ENCODE measurements at regions not wholly inside any gene's neighbourhood (a gene's known extent, or its start where the extent isn't known, plus 50 kb on each side); places are given as distances from the start of the nearest gene placed in this dataset.

DNA sequence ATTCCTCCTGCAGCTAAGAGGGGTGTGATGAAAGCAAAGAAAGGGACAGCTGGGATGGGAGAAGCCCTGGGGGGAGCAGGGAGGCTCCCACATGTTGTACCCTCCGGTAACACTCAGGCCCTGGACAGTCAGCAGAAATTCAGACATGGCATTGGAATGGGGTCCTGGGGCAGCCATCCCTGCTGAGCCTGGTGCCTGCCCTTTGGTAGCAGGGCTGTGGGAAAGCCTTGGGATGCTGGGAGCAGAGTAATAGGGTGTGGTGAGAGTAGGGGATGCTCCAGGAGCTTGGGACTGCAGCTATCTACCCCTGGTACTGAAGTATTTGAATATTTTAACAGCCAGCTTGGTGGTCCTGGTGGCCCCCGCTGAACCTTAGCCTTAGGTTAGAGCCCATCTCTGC is 56.8 kb downstream of the FAM241B start:
- intact Hi-C loops (cut with DNase I): no loop called here
- peak in 1 of 4 donors; percentile 9 for ATAC-seq
- Histone ChIP-seq H3K4me1 (peaks cover 19% of the 10 kb centered on the region), H3K36me3 (ENCODE audit: insufficient read depth in 1 of 2, low read depth in 1 of 2) (no peaks in the 10 kb centered on the region), H3K9me3 (no peaks in the 10 kb centered on the region), H3K4me3 (no peak overlapping the region), H3K27ac (peak overlapping the region; percentile 23), H3K27me3 (ENCODE audit: insufficient read depth in 3 of 3, low read length in 2 of 3) (no peaks in the 10 kb centered on the region)
- 65 to 84% (median 73%) methylated on average over 2 of the region's 2 CpGs for WGBS, 3 donors
- DNase-seq: no peak
- no peak for TF ChIP-seq CTCF (IDR thresholded peaks at IDR 0.05)

- H3K36me3 ChIP-seq (ENCODE audit: insufficient read depth in 1 of 2, low read depth in 1 of 2): no peaks in the 10 kb centered on the region
- WGBS, 3 donors: 23 to 35% (median 29%) methylated on average over 2 of the region's 2 CpGs
- H3K27me3 ChIP-seq (ENCODE audit: insufficient read depth in 3 of 3, low read length in 2 of 3): no peaks in the 10 kb centered on the region
- DNase-seq (no peak), ATAC-seq (peak in 1 of 4 donors; percentile 52)
- no peaks in the 10 kb centered on the region for H3K9me3 ChIP-seq
- intact Hi-C loops (cut with DNase I): no loop called here
- no peak overlapping the region for H3K27ac ChIP-seq
- TF ChIP-seq CTCF (IDR thresholded peaks at IDR 0.05): no peak
- H3K4me1 ChIP-seq: peaks cover 19% of the 10 kb centered on the region
- H3K4me3 ChIP-seq: no peak overlapping the region
Measured at GRCh38 chr10:69687426-69687825, 57.4 kb downstream of the FAM241B start.

DNA sequence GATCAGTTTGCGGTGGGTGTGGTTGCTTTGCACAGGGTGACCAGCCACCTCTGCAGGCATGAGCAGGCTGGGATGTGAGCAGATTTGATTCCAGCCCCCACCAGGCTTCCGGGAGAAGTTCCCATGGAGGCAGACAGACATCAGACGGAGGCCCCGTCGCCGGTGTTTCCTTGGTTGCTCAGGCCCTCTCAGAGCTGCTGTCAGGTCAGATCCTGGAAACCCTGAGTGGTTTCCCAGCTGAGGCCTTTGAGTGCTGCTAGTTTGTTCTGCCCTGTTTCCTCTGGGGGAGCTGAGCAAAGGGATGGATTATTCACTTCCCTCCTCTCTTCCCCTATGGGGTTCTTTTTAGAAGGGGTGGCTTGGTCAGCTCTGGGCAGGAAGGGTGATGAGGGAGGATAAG is 62.2 kb downstream of the FAM241B start:
- Histone ChIP-seq H3K4me1 (no peaks in the 10 kb centered on the region), H3K4me3 (no peak overlapping the region), H3K27ac (no peak overlapping the region), H3K27me3 (ENCODE audit: insufficient read depth in 3 of 3, low read length in 2 of 3) (no peaks in the 10 kb centered on the region), H3K9me3 (no peaks in the 10 kb centered on the region), H3K36me3 (ENCODE audit: insufficient read depth in 1 of 2, low read depth in 1 of 2) (no peaks in the 10 kb centered on the region)
- TF ChIP-seq CTCF (IDR thresholded peaks at IDR 0.05): no peak
- 68 to 85% (median 74%) methylated on average over 6 of the region's 6 CpGs for WGBS, 3 donors
- intact Hi-C loops (cut with DNase I): no loop called here
- ATAC-seq (no peak), DNase-seq (no peak)

DNA sequence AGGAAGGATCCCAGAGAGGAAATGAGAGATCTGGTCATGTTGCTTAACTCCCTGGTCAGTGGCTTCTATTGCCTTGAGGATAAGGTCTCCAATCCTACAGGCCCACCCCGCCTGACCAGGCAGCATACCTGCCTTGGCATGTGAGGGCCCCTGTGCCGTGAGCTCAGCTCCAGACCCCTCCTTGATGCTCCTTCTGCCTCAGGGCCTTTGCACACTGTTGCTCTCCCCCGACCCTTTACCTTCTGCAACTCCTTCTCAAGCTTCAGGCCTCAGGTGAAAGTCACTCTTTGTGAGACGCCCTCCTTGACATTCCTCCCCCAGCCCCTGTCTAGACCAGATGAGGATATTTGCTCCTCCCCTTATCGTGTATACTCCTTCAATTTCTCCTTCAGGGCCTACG is 62.8 kb downstream of the FAM241B start:
- ATAC-seq (no peak), DNase-seq (no peak)
- H3K27ac ChIP-seq: no peak overlapping the region
- no peaks in the 10 kb centered on the region for H3K27me3 ChIP-seq (ENCODE audit: insufficient read depth in 3 of 3, low read length in 2 of 3)
- WGBS, 3 donors: 93 to 95% (median 94%) methylated on average over 6 of the region's 6 CpGs
- no peak for TF ChIP-seq CTCF (IDR thresholded peaks at IDR 0.05)
- intact Hi-C loops (cut with DNase I): no loop called here
- H3K36me3 ChIP-seq (ENCODE audit: insufficient read depth in 1 of 2, low read depth in 1 of 2): no peaks in the 10 kb centered on the region
- no peaks in the 10 kb centered on the region for H3K4me1 ChIP-seq
- no peaks in the 10 kb centered on the region for H3K9me3 ChIP-seq
- H3K4me3 ChIP-seq: no peak overlapping the region

GRCh38 chr10:69693886-69694285 is 63.8 kb downstream of the FAM241B start:
- ATAC-seq: no peak

More at GRCh38 chr10:69693886-69694285, 63.8 kb downstream of the FAM241B start:
- H3K36me3 ChIP-seq (ENCODE audit: insufficient read depth in 1 of 2, low read depth in 1 of 2): no peaks in the 10 kb centered on the region
- H3K9me3 ChIP-seq: no peaks in the 10 kb centered on the region
- no peak for DNase-seq
- H3K27ac ChIP-seq: no peak overlapping the region
- no peaks in the 10 kb centered on the region for H3K4me1 ChIP-seq
- H3K4me3 ChIP-seq: no peak overlapping the region
- intact Hi-C loops (cut with DNase I): no loop called here
- H3K27me3 ChIP-seq (ENCODE audit: insufficient read depth in 3 of 3, low read length in 2 of 3): no peaks in the 10 kb centered on the region
- TF ChIP-seq CTCF (IDR thresholded peaks at IDR 0.05): no peak

All from psoas muscle (tissue), 7 donors.